HG03175 (cell line): ENCODE measurements at regions not wholly inside any gene's neighbourhood (a gene's known extent, or its start where the extent isn't known, plus 50 kb on each side); places are given as distances from the start of the nearest gene placed in this dataset.
A peak's percentile ranks its signal among the peaks of the same experiment; 100 is the strongest.

Source experiments
- ATAC-seq: cut with Tn5 transposase; IDR thresholded peaks from one replicate; pipeline ENCODE4 v1.9.1; 2021; ENCODE audit warnings: mild to moderate bottlenecking, moderate library complexity; ENCODE audit not compliant: unreplicated experiment

- ATAC-seq = no peak
These were observed 268.9 kb downstream of the MRPL39 start for GRCh38 chr21:25338415-25338814.

- no peak for ATAC-seq
These were observed 273.1 kb downstream of the MRPL39 start for GRCh38 chr21:25334046-25334730.

GRCh38 chr21:25331286-25331685 is 276.0 kb downstream of the MRPL39 start:
- ATAC-seq = no peak

GRCh38 chr21:25330266-25330665 is 277.0 kb downstream of the MRPL39 start:
- no peak for ATAC-seq

- ATAC-seq = no peak
These were observed 278.0 kb downstream of the MRPL39 start for GRCh38 chr21:25329227-25329825.

GRCh38 chr21:25328736-25329135 is 278.5 kb downstream of the MRPL39 start:
- ATAC-seq = no peak

- no peak for ATAC-seq
These were observed 281.1 kb downstream of the MRPL39 start for GRCh38 chr21:25326181-25326580.

GRCh38 chr21:25324666-25325065 is 282.6 kb downstream of the MRPL39 start:
- no peak for ATAC-seq

GRCh38 chr21:25323356-25323949 is 283.8 kb downstream of the MRPL39 start:
- no peak for ATAC-seq

GRCh38 chr21:25314247-25314646 is 293.0 kb downstream of the MRPL39 start:
- no peak for ATAC-seq

GRCh38 chr21:25313829-25314228 is 293.5 kb downstream of the MRPL39 start:
- ATAC-seq = no peak

GRCh38 chr21:25307489-25307888 is 299.8 kb downstream of the MRPL39 start:
- ATAC-seq = no peak

- ATAC-seq = no peak
These were observed 302.7 kb downstream of the MRPL39 start for GRCh38 chr21:25304611-25305010.

GRCh38 chr21:25300632-25301031 is 306.6 kb downstream of the MRPL39 start:
- no peak for ATAC-seq

GRCh38 chr21:25298512-25299491 is 308.5 kb downstream of the MRPL39 start:
- peak; percentile 97 for ATAC-seq

GRCh38 chr21:25297117-25297516 is 310.2 kb downstream of the MRPL39 start:
- no peak for ATAC-seq

- no peak for ATAC-seq
These were observed 311.0 kb downstream of the MRPL39 start for GRCh38 chr21:25296252-25296651.

- no peak for ATAC-seq
These were observed 314.9 kb downstream of the MRPL39 start for GRCh38 chr21:25292396-25292795.

GRCh38 chr21:25283720-25284119 is 323.6 kb downstream of the MRPL39 start:
- no peak for ATAC-seq

- ATAC-seq = no peak
These were observed 326.1 kb downstream of the MRPL39 start for GRCh38 chr21:25281134-25281533.

- no peak for ATAC-seq
These were observed 327.2 kb downstream of the MRPL39 start for GRCh38 chr21:25280061-25280460.
